ENCODE measurements at regions not wholly inside any gene's neighbourhood (a gene's known extent, or its start where the extent isn't known, plus 50 kb on each side); places are given as distances from the start of the nearest gene placed in this dataset.

GRCh38 chr6:25083784-25084507 is 148.2 kb upstream of the RIPOR2 start:
- no peak for DNase-seq (ENCODE audit: low spot score)
- H3K27me3 Mint-ChIP-seq (ENCODE audit: low read depth): no peaks in the 10 kb centered on the region
- ChIA-PET CTCF (no interaction called here), POLR2A (no interaction called here)
- no peak overlapping the region for H3K4me3 Mint-ChIP-seq
- no peak for ATAC-seq
- TF ChIP-seq MYBL2 (CRISPR knock-in tag; IDR thresholded peaks at IDR 0.05): no peak
- no peak for TF ChIP-seq NFYB (CRISPR knock-in tag; conservative IDR thresholded peaks at IDR 0.05; ENCODE audit: low read depth)
- no peak for TF ChIP-seq FOXP1 (CRISPR knock-in tag; IDR thresholded peaks at IDR 0.05; ENCODE audit: borderline replicate concordance)
- peak; percentile 58 for TF ChIP-seq GABPB1 (CRISPR knock-in tag; IDR thresholded peaks at IDR 0.05)
- H3K27ac Mint-ChIP-seq: no peak overlapping the region
- peaks cover 19% of the 10 kb centered on the region for H3K4me1 Mint-ChIP-seq
- no peaks in the 10 kb centered on the region for H3K9me3 Mint-ChIP-seq
- no peaks in the 10 kb centered on the region for H3K36me3 Mint-ChIP-seq

GRCh38 chr6:25084508-25084833 is 148.7 kb upstream of the RIPOR2 start:
- DNase-seq (ENCODE audit: low spot score): no peak
- no peaks in the 10 kb centered on the region for H3K9me3 Mint-ChIP-seq
- no peaks in the 10 kb centered on the region for H3K27me3 Mint-ChIP-seq (ENCODE audit: low read depth)
- no peak for TF ChIP-seq NFYB (CRISPR knock-in tag; conservative IDR thresholded peaks at IDR 0.05; ENCODE audit: low read depth)
- TF ChIP-seq OVOL2 (CRISPR knock-in tag; IDR thresholded peaks at IDR 0.05; ENCODE audit: borderline replicate concordance): no peak
- no peak for TF ChIP-seq STAT6 (CRISPR knock-in tag; conservative IDR thresholded peaks at IDR 0.05; ENCODE audit: low read depth)
- no peak for TF ChIP-seq ZBTB43 (CRISPR knock-in tag; IDR thresholded peaks at IDR 0.05)
- TF ChIP-seq KAT7 (CRISPR knock-in tag; IDR thresholded peaks at IDR 0.05; ENCODE audit: borderline replicate concordance): no peak
- no peak for TF ChIP-seq ZNF396 (CRISPR knock-in tag; IDR thresholded peaks at IDR 0.05; ENCODE audit: borderline replicate concordance)
- no peak for TF ChIP-seq USF2 (CRISPR knock-in tag; IDR thresholded peaks at IDR 0.05)
- TF ChIP-seq TCF7 (CRISPR knock-in tag; IDR thresholded peaks at IDR 0.05; ENCODE audit: low read depth): no peak
- no peak for TF ChIP-seq MXD4 (CRISPR knock-in tag; IDR thresholded peaks at IDR 0.05; ENCODE audit: borderline replicate concordance)
- no peak for TF ChIP-seq GTF2I (CRISPR knock-in tag; conservative IDR thresholded peaks at IDR 0.05)
- no peak for TF ChIP-seq E2F4 (CRISPR knock-in tag; IDR thresholded peaks at IDR 0.05; ENCODE audit: borderline replicate concordance, low read depth)
- no peak overlapping the region for H3K4me3 Mint-ChIP-seq
- ATAC-seq: no peak
- H3K4me1 Mint-ChIP-seq: peaks cover 17% of the 10 kb centered on the region
- H3K27ac Mint-ChIP-seq: no peak overlapping the region
- ChIA-PET CTCF (no interaction called here), POLR2A (no interaction called here)
- H3K36me3 Mint-ChIP-seq: no peaks in the 10 kb centered on the region

GRCh38 chr6:25085756-25086155 is 150.0 kb upstream of the RIPOR2 start:
- ChIA-PET CTCF (interaction anchor here (0.7 to 1.3 kb wide), 2 partner anchors 15 to 59 kb away, joined by 3 to 4 read pairs; no protein-coding TSS in a partner anchor), POLR2A (no interaction called here)
- Mint-ChIP-seq H3K27me3 (ENCODE audit: low read depth) (no peaks in the 10 kb centered on the region), H3K36me3 (no peaks in the 10 kb centered on the region), H3K4me3 (no peak overlapping the region), H3K4me1 (peaks cover 13% of the 10 kb centered on the region), H3K9me3 (no peaks in the 10 kb centered on the region), H3K27ac (no peak overlapping the region)
- ATAC-seq (no peak), DNase-seq (ENCODE audit: low spot score) (no peak)
- TF ChIP-seq CDX4 (CRISPR knock-in tag; IDR thresholded peaks at IDR 0.05; ENCODE audit: borderline replicate concordance) (no peak), GRHL2 (CRISPR knock-in tag; IDR thresholded peaks at IDR 0.05; ENCODE audit: insufficient replicate concordance, severe bottlenecking) (no peak), MXD4 (CRISPR knock-in tag; IDR thresholded peaks at IDR 0.05; ENCODE audit: borderline replicate concordance) (no peak), ZNF281 (CRISPR knock-in tag; IDR thresholded peaks at IDR 0.05) (no peak), ZBTB43 (CRISPR knock-in tag; IDR thresholded peaks at IDR 0.05) (no peak)

Measured in WTC11 (cell line).